GM04503 (cell line): ENCODE measurements at regions not wholly inside any gene's neighbourhood (a gene's known extent, or its start where the extent isn't known, plus 50 kb on each side); places are given as distances from the start of the nearest gene placed in this dataset.
"Not testable (repeated sequence)": the region's sequence is repeated elsewhere in the genome, so short reads cannot be mapped to it uniquely, and the experiment has no call there.

Source experiments
- DNase-seq: peaks from one replicate; pipeline ENCODE4 v3.0.0-alpha.2; 2012; ENCODE audit warnings: low read depth

DNA sequence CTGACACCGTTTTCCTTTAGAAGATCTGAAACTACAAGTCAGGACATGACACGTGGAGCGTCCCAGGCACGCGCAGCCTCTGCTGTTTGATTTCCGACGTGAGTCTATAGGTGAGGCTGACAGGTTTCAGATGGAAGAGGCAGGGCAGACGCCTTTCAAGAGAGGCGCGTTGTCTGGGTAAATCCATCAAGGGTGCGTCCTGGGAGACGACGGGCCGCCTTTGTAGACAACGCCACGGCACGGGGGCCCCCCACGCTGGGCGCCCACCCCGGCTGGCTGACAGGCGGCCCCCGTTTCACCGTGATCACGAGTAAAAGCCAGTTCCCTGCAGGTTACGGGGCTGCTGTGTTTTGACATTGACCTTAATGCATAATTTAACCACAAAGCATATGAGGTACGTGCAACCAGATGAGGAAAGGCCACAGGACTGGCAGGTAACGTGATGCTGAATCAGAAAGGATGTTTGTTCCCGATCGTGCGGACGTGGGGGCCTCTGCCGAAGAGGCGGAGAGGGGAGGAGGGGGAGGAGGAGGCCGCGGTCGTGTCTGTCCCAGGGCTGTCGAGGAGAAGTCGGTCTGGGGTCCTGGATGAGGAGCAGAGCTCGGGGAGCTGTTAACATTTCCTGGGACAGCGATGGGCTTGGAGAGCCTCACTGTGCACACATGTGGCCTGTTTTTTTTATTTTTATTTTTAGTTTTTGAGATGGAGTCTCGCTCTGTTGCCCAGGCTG, 51.1 kb upstream of the PPP2R3B start:
- no peak for DNase-seq

- no peak for DNase-seq
Observed at GRCh38 chrX:439241-439640, 52.5 kb upstream of the PPP2R3B start.

DNA sequence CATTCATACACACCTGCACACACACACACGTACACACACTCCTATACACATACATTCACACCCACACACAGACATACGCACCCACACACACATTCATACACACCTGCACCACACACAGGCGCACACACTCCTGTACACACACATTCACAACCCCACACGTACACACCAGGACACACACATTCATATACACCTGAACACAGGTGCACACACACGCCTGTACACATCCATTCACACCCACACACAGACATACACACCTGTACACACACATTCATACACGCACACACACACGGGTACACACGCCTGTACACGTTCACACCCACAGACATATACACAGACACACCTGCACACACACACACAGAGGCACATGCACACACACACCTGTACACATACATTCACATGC, 53.0 kb upstream of the PPP2R3B start:
- no peak for DNase-seq

- DNase-seq, result no peak
Observed at GRCh38 chrX:440636-441035, 53.9 kb upstream of the PPP2R3B start.

DNA sequence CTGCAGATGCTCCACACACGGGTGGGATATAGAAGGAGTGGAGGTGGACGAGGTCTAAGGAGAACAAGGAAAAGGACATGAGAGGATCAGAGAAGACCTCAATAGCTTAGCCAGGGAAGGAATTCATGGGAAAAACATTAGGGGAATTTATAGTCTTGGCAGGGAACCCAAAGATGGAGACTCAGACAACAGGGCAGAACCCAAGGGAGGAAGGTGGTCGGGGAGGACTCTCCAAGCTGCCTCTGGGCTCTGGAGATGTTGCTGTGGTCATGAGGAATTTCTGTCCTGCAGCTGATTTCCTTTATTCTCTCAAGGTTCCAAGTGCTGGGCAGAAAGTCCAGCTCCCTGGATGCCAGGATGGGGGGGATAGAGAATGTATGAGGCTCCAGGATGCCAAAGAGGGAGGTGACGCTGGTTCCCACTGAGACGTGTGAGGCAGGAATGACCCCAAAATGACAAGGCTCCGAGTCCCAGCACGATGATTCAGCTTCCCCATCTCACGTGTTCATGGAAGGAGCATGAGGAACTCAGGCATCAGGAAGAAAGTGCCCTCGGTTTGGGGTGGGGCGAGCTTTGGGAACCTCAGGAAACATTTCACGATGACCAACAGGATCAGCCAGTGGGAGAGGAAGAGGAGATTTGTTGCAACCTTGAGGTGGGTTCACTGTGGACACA, 57.0 kb upstream of the PPP2R3B start:
- peak; percentile 25 for DNase-seq

GRCh38 chrX:444305-444704, 57.6 kb upstream of the PPP2R3B start:
- DNase-seq, result no peak

DNA sequence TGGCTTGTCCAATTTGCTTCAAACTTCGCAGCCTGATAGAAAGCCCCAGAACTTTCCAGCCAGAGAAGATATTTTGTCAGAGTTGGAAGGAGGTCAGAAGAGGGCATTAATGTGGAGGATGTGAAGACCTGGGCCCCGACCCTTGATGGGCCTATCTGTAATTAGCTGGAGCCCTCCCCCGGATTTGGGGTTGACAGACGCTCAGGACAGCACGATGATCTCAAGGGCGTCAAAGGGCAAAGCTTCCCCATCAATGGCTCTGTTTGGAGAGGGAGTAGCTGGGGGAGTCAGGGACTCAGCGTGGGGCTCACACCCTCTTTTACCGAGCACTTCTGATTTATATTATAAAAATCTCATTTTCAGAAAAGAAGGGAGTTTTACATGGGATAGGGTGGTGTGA, 59.0 kb upstream of the PPP2R3B start:
- no peak for DNase-seq

DNA sequence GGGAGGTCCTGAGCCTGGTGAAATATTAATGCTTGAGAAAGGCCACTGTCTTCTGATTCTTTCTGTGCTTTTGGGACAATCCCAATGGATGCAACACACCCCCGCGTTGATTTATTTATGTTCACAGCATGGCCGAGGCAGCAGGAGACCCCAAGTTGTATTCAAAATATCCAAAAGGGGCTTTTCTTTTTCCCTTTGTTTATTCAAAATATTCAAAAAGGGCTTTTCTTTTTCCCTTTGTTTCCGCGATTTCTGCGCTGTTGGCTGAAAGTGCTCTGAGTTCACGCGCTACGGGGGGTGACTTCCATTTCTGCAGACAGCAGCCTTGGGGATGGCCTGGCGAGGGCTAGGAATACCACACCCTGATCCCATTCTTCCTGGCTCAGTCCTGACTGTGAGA, 59.5 kb upstream of the PPP2R3B start:
- DNase-seq, result no peak

GRCh38 chrX:447052-447451, 60.3 kb upstream of the PPP2R3B start:
- DNase-seq, result no peak

GRCh38 chrX:451750-452149, 65.0 kb upstream of the PPP2R3B start:
- DNase-seq, result not testable (repeated sequence)

DNA sequence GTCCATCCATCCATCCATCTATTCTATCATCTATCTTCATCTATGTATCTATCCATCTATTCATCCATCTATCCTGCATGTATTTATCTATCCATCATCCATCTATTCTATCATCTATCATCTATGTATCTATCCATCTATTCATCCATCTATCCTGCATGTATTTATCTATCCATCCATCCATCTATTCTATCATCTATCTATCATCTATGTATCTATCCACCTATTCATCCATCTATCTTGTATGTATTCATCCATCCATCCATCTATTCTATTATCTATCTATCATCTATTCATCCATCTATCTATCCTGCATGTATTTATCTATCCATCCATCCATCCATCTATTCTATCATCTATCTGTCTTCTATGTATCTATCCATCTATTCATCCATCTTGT, 65.9 kb upstream of the PPP2R3B start:
- no peak for DNase-seq

- not testable (repeated sequence) for DNase-seq
Observed at GRCh38 chrX:454514-454913, 67.8 kb upstream of the PPP2R3B start.

GRCh38 chrX:455199-455598, 68.5 kb upstream of the PPP2R3B start:
- no peak for DNase-seq

- no peak for DNase-seq
Observed at GRCh38 chrX:455673-456072, 69.0 kb upstream of the PPP2R3B start.

GRCh38 chrX:456146-456545, 69.4 kb upstream of the PPP2R3B start:
- DNase-seq, result no peak

DNA sequence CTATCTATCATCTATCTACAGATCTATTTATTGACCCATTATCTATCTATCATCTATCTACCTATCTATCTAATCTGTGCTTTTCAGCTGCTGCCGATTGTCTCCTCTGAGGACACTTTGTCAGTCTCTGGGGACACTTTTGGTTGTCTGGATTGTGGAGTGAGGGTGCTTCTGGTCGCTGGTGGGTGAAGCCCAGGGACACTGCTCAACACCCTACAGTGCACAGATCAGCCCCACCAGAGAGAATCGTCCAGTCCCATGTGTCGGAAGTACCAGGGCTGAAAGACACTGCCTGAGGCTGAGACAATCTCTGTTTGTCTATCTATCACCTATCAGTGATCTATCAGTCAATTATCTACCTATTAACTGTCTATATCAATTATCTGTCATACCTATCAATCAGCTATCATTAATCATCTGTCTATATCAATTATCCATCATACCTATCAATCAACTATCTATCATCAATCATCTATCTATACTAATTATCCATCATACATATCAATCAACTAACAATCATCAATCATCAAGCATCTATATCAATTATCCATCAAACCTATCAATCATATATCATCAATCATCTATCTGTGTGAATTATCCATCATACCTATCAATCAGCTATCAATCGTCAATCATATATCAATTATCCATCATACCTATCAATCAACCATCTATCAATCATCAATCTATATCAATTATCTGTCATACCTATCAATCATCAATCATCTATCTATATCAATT, 70.0 kb upstream of the PPP2R3B start:
- DNase-seq, result no peak

GRCh38 chrX:457292-457679, 70.6 kb upstream of the PPP2R3B start:
- DNase-seq, result no peak

- no peak for DNase-seq
Observed at GRCh38 chrX:458631-459061, 71.9 kb upstream of the PPP2R3B start.

DNA sequence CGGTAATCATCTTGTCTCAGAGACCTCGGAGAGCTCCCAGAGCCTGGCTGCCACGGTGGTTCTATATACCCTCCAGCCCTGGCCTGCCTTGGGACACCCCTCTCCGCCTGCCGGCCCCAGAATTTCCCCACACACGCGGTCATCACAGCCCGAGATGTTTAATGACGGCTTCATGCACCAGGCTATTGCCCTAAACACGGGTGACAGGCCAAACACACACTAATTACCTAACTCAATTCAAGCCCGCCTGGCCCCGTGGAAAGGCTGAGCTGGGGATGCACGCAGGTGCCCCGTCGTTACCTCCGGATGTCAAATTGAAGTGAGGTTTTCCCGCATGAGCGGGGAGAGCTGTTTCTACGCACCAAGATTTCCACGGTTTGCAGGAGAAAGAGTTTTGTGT, 72.9 kb upstream of the PPP2R3B start:
- DNase-seq, result no peak

DNA sequence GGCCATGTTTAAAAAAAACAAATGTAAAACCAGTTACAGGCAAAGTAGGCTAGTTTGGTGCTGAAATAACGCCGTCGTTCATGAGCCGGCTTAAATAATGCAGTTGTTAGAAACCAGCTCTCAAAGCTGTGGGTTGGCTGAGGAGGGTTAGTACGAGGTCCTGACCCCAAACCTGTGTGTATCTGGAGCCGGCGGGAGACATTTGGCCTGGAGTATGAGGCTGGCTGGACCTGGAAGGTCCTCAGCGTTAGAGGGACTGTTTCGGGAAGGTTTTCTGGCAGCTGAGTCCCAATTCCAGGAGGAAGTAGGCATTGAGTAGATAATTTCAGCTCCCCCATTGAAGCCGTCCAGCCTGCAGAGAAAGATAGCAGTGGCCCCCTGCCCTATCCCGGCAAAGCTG, 73.4 kb upstream of the PPP2R3B start:
- DNase-seq, result no peak

- DNase-seq, result no peak
Observed at GRCh38 chrX:460823-461640, 74.3 kb upstream of the PPP2R3B start.

DNA sequence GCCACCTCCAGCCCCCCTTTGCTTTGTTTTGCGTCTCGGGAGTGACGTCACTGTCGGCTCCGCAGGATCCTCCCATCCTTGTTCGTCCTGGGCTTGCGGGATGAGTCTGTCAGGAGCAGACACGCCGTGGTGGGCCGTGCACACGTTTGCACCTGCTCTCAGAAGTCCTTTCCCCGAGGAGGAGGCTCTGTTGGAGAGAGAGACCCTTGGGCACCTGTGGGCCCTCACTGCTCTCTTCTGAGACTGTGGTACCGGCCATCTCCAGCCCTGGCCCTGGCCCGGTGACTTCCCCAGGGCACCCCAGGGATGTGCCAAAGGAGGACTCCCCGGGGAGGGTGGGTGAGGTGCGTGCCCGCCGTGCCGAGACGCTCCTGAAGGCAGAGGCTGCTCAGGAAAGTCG, 76.1 kb upstream of the PPP2R3B start:
- no peak for DNase-seq
